Lung (tissue), 11 donors: ENCODE measurements at regions not wholly inside any gene's neighbourhood (a gene's known extent, or its start where the extent isn't known, plus 50 kb on each side); places are given as distances from the start of the nearest gene placed in this dataset.

Experiments
- ATAC-seq: fragments of 200-7000 bp; cut with Tn5 transposase; one replicate; pipeline ENCODE4 v1.9.1; 2020; ENCODE audit warnings: moderate number of reproducible peaks; ENCODE audit not compliant: insufficient read depth, low FRiP score
- DNase-seq, 3 donors: peaks; one replicate each; pipeline ENCODE4 v3.0.0-alpha.2; 2013 to 2017
- H3K27ac ChIP-seq, 2 donors: one replicate each; pipeline ENCODE4 v1.5.1; 2013; ENCODE audit warnings: mild to moderate bottlenecking in 2 of 2, moderate library complexity in 2 of 2, control low read depth in 1 of 2, inconsistent platforms in 1 of 2, low read depth in 1 of 2, low read length in 1 of 2
- H3K27me3 ChIP-seq, 3 donors: one replicate each; pipeline ENCODE4 v1.5.1; 2013; ENCODE audit warnings: low read length in 2 of 3; ENCODE audit not compliant: control insufficient read depth in 3 of 3, insufficient read depth in 3 of 3
- H3K36me3 ChIP-seq, 4 donors: one replicate each; pipeline ENCODE4 v1.5.1; 2013; ENCODE audit warnings: low read length in 4 of 4, mild to moderate bottlenecking in 1 of 4, moderate library complexity in 1 of 4; ENCODE audit not compliant: control insufficient read depth in 4 of 4, insufficient read depth in 4 of 4
- H3K4me1 ChIP-seq, 5 donors: one replicate each; pipeline ENCODE4 v1.5.1; 2013; ENCODE audit warnings: low read length in 5 of 5, mild to moderate bottlenecking in 2 of 5, moderate library complexity in 1 of 5; ENCODE audit not compliant: control insufficient read depth in 5 of 5, insufficient read depth in 5 of 5
- H3K4me3 ChIP-seq: one replicate; pipeline ENCODE4 v1.5.1; 2013; ENCODE audit warnings: mild to moderate bottlenecking, control low read depth, moderate library complexity
- H3K9ac ChIP-seq, 2 donors: one replicate each; pipeline ENCODE4 v1.5.1; 2013; ENCODE audit warnings: low read length in 2 of 2, control low read depth in 1 of 2; ENCODE audit not compliant: insufficient read depth in 1 of 2
- H3K9me3 ChIP-seq, 4 donors: one replicate each; pipeline ENCODE4 v1.5.1; 2013; ENCODE audit warnings: low read length in 3 of 4, mild to moderate bottlenecking in 1 of 4, moderate library complexity in 1 of 4; ENCODE audit not compliant: control insufficient read depth in 4 of 4, insufficient read depth in 3 of 4
- WGBS, 2 donors: extraction: QIAGEN DNeasy Blood & Tissue Kit; methylation state at CpG; one replicate each; pipeline ENCODE4 v1.1.7; 2013; 5-methylcytosine and 5-hydroxymethylcytosine counted together
- TF ChIP-seq, protein P1 (sequence below): IDR thresholded peaks from 2 replicates; pipeline ENCODE4 v1.5.1; 2012; ENCODE audit warnings: mild to moderate bottlenecking; ENCODE audit errors: control extremely low read depth, extremely low read depth
- donor health status: control.
- donor health status: control.
- donor health status: Bipolar disorder and iron deficiency.
- donor health status: healthy.
- donor health status: DM: yes; HTN: yes; CAD: no.

DNA sequence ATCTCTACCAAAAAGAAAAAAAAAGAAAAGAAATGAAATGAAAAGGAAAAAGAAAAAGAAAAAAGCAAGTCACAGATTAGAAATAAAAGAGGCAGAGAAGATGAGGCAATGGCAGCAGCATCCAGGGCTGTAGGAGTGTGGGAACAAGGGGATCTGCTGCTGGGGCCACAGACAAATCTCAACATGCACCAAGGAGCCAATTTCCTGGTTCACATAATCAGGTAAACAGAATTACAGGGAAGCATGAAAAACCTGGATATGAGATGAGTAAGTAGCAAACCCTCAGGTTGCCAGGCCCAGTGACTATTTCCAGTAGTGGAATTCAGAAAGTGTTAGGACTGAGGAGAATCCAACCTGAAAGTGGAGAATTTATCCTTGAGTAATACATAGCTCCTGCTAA, 77.4 kb upstream of the ARHGAP28 start:
- TF ChIP-seq, protein P1, sequence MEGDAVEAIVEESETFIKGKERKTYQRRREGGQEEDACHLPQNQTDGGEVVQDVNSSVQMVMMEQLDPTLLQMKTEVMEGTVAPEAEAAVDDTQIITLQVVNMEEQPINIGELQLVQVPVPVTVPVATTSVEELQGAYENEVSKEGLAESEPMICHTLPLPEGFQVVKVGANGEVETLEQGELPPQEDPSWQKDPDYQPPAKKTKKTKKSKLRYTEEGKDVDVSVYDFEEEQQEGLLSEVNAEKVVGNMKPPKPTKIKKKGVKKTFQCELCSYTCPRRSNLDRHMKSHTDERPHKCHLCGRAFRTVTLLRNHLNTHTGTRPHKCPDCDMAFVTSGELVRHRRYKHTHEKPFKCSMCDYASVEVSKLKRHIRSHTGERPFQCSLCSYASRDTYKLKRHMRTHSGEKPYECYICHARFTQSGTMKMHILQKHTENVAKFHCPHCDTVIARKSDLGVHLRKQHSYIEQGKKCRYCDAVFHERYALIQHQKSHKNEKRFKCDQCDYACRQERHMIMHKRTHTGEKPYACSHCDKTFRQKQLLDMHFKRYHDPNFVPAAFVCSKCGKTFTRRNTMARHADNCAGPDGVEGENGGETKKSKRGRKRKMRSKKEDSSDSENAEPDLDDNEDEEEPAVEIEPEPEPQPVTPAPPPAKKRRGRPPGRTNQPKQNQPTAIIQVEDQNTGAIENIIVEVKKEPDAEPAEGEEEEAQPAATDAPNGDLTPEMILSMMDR: no peak
- Histone ChIP-seq H3K36me3 (no peaks in the 10 kb centered on the region), H3K27ac (no peak overlapping the region), H3K4me3 (no peak overlapping the region), H3K4me1 (peaks cover 0 to 64% (median 19%) of the 10 kb centered on the region in 5 donors), H3K9me3 (peaks cover 0 to 4% (median 0%) of the 10 kb centered on the region in 4 donors), H3K27me3 (no peaks in the 10 kb centered on the region), H3K9ac (no peak overlapping the region)
- no peak for ATAC-seq
- DNase-seq: no peak

DNA sequence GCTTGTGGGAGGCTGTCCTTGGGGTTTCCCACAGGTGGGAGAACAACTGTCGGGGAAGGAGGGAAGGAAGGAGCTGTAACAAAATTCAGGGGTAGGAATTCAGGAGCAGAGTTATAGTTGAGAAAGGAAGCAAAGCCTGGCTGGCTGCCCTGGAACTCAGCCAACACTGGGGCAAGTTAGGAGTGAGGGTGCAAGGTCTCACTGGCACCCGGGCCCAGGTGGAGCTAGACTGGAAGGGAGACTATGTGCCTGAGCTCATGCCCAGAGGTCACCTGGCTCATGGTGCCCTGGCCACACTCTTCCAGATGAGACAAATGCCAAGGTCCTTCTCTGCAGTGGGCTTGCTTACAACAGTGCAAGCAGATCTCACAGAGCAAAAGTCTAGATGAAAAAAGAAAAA, 75.6 kb upstream of the ARHGAP28 start:
- H3K9ac ChIP-seq: no peak overlapping the region
- no peak overlapping the region for H3K27ac ChIP-seq
- H3K9me3 ChIP-seq: peaks cover 0 to 4% (median 0%) of the 10 kb centered on the region in 4 donors
- H3K27me3 ChIP-seq: no peaks in the 10 kb centered on the region
- no peaks in the 10 kb centered on the region for H3K36me3 ChIP-seq
- ATAC-seq (no peak), DNase-seq (no peak)
- TF ChIP-seq, protein P1: no peak
- H3K4me3 ChIP-seq: no peak overlapping the region
- H3K4me1 ChIP-seq: peaks cover 0 to 50% (median 19%) of the 10 kb centered on the region in 5 donors
- WGBS, 2 donors: 69 to 72% methylated on average over 2 of the region's 2 CpGs

DNA sequence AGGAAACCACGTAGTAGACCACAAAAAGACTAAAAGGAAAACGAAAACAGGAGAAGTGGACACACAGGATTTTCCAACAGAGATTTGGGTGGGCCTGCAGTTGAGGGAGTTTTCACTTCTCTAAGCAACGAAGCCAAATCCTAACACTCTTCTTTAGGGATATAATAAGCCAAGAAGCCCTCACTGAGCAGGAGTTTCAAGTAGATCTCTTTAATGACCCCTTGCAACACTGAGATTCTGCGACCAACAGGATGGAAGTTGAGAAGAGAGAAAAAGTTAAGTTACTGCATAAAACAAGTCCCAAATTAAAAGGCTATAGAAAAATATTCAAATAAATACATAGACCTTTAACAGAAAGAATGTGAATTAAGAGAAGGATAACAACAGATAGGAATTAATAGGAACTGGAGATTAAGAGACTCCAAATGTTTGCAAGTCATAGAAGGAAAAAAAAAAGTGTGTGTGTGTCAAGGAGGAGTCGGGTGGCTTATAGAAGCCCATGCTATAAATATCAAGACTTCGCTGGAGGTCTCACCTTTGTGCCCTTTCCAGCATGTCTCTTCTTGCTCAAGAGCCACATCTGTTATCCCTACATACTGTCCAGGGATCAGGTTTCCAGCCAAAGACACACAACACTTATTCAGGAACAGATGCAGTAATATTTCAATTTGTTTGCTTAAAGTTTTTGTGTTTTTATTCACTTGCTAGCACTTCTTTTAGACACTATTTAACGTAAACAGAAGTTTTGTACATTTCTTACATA, 69.4 kb upstream of the ARHGAP28 start:
- H3K9ac ChIP-seq: no peak overlapping the region
- DNase-seq: peak; percentile 71 to 93 (median 86)
- H3K36me3 ChIP-seq: no peaks in the 10 kb centered on the region
- H3K4me3 ChIP-seq: no peak overlapping the region
- peaks cover 0 to 17% (median 0%) of the 10 kb centered on the region in 5 donors for H3K4me1 ChIP-seq
- WGBS, 2 donors: 70 to 75% methylated on average over 7 of the region's 7 CpGs
- no peaks in the 10 kb centered on the region for H3K27me3 ChIP-seq
- no peak for ATAC-seq
- no peaks in the 10 kb centered on the region for H3K9me3 ChIP-seq
- TF ChIP-seq, protein P1: no peak
- H3K27ac ChIP-seq: no peak overlapping the region
